ENCODE measurements at regions not wholly inside any gene's neighbourhood (a gene's known extent, or its start where the extent isn't known, plus 50 kb on each side); places are given as distances from the start of the nearest gene placed in this dataset.

GRCh38 chr3:146658841-146659240 lies 53.7 kb upstream of the PLSCR5 start:
- no TSS peak for BruUV-seq (replicated peaks)
- TF ChIP-seq FOS (IDR thresholded peaks at IDR 0.05; ENCODE audit: low read depth, low read length) (no peak), NFE2L2 (IDR thresholded peaks at IDR 0.05; ENCODE audit: low read depth, low read length) (no peak), RCOR1 (IDR thresholded peaks at IDR 0.05; ENCODE audit: insufficient replicate concordance, low read length) (no peak), CTCF (conservative IDR thresholded peaks at IDR 0.05; ENCODE audit: low read depth, low read length) (no peak), USF2 (IDR thresholded peaks at IDR 0.05; ENCODE audit: low read depth, low read length) (no peak), RFX5 (IDR thresholded peaks at IDR 0.05; ENCODE audit: low read depth, low read length) (no peak), CHD1 (IDR thresholded peaks at IDR 0.05; ENCODE audit: low read depth, low read length) (no peak), MAZ (IDR thresholded peaks at IDR 0.05; ENCODE audit: borderline replicate concordance, low read depth, low read length) (no peak), MXI1 (IDR thresholded peaks at IDR 0.05; ENCODE audit: borderline replicate concordance, low read depth, low read length) (no peak), RAD21 (IDR thresholded peaks at IDR 0.05; ENCODE audit: low read length) (no peak)

More at GRCh38 chr3:146658841-146659240, 53.7 kb upstream of the PLSCR5 start:
- Histone ChIP-seq H3K9ac (ENCODE audit: low read depth, low read length) (no peak overlapping the region), H3K4me2 (ENCODE audit: low read depth, low read length) (no peak overlapping the region), H3K9me1 (ENCODE audit: insufficient read depth, low read length) (no peaks in the 10 kb centered on the region), H2AK5ac (ENCODE audit: low read depth, low read length) (no peak overlapping the region), H3K79me1 (ENCODE audit: low read depth in 1 of 2, low read length in 2 of 2) (no peaks in the 10 kb centered on the region), H3K18ac (ENCODE audit: low read depth, low read length) (no peak overlapping the region), H2BK5ac (ENCODE audit: low read depth, low read length, poor library complexity, severe bottlenecking) (no peak overlapping the region), H3K56ac (ENCODE audit: extremely low read depth, insufficient read depth, low read length) (no peak overlapping the region), H2AK9ac (replicated peaks; ENCODE audit: low read depth, low read length, poor library complexity) (no peak overlapping the region), H4K91ac (ENCODE audit: insufficient read depth, low read depth, low read length) (no peak overlapping the region), H2BK20ac (ENCODE audit: low read depth, low read length) (no peak overlapping the region), H3K9me3 (ENCODE audit: control insufficient read depth, insufficient read depth, low read length) (no peaks in the 10 kb centered on the region), H3K4me3 (ENCODE audit: insufficient read depth, low read depth, low read length) (no peak overlapping the region), H4K20me1 (ENCODE audit: insufficient read depth, low read length) (no peaks in the 10 kb centered on the region), H3K4me1 (ENCODE audit: control insufficient read depth, insufficient read depth, low read length) (no peaks in the 10 kb centered on the region), H3K27ac (ENCODE audit: insufficient read depth, low read length) (no peak overlapping the region), H3K36me3 (ENCODE audit: control insufficient read depth, insufficient read depth, low read length) (no peaks in the 10 kb centered on the region), H2AFZ (replicated peaks; ENCODE audit: low read length, poor library complexity) (no peak overlapping the region), H3K14ac (replicated peaks; ENCODE audit: low read depth, low read length) (no peak overlapping the region), H4K8ac (ENCODE audit: low read depth in 2 of 2, low read length in 2 of 2) (no peak overlapping the region), H2BK120ac (ENCODE audit: low read depth, low read length) (no peak overlapping the region), H3K23ac (ENCODE audit: low read depth, low read length) (no peak overlapping the region), H3K4ac (ENCODE audit: low read depth, low read length) (no peak overlapping the region), H3K27me3 (ENCODE audit: control insufficient read depth, insufficient read depth, low read length) (no peaks in the 10 kb centered on the region), H2BK15ac (ENCODE audit: low read depth, low read length) (no peak overlapping the region), H4K5ac (ENCODE audit: low read depth, low read length) (no peak overlapping the region)
- dilution Hi-C loops (cut with HindIII; ENCODE audit: low sequenced_read_pairs, unreplicated experiment) = no loop called here
- ChIA-PET POLR2A (ENCODE audit: unreplicated experiment) (no interaction called here), CTCF (no interaction called here)
- intact Hi-C loops (cut with micrococcal nuclease) = no loop called here
- in situ Hi-C loops (cut with MboI; ENCODE audit: low sequenced_read_pairs) = no loop called here
- ATAC-seq (ENCODE audit: low read depth) = no peak
- no CpG with 5 or more reads among the region's 2 CpGs for WGBS, 2 experiments (ENCODE audit: extremely low coverage in 2 of 2, insufficient read length in 1 of 2)
- DNase-seq = no peak
